ENCODE measurements at regions not wholly inside any gene's neighbourhood (a gene's known extent, or its start where the extent isn't known, plus 50 kb on each side); places are given as distances from the start of the nearest gene placed in this dataset.

- no peak for TF ChIP-seq CTCF (conservative IDR thresholded peaks at IDR 0.05; ENCODE audit: low read depth, low read length)
- no peak for TF ChIP-seq EZH2 (IDR thresholded peaks at IDR 0.05; ENCODE audit: borderline replicate concordance, low read depth, low read length, poor library complexity, severe bottlenecking)
These were observed 162.0 kb upstream of the STS start for GRCh38 chrX:6985537-6985936.
